ENCODE measurements at regions not wholly inside any gene's neighbourhood (a gene's known extent, or its start where the extent isn't known, plus 50 kb on each side); places are given as distances from the start of the nearest gene placed in this dataset.

DNA sequence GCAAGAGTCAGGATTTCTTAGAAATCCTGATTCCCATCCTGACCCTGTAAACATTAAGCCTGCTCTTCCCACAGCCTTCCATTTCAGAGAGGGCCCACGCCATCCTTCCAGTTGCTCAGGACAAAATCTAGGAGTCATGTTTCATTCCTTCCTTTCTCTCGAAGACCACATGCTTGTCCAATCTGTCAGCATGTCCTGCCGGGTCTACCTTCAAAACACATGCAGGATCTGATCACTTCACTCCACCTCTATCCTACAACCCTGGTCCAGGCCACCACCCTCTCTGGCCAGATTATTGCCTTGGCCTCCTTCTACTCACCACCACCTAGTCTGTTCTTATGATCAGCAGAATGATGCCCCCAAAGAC is 79.8 kb downstream of the C5orf15 start:
- TF ChIP-seq POLR2A (IDR thresholded peaks at IDR 0.05; ENCODE audit: control extremely low read depth in 1 of 2, low read depth in 2 of 2, low read length in 2 of 2) (no peak), JUN (IDR thresholded peaks at IDR 0.05; ENCODE audit: low read depth, low read length) (no peak), EGR1 (IDR thresholded peaks at IDR 0.05; ENCODE audit: borderline replicate concordance, low read depth, low read length) (no peak), EZH2 (IDR thresholded peaks at IDR 0.05; ENCODE audit: low read depth, low read length, severe bottlenecking) (no peak), CEBPB (IDR thresholded peaks at IDR 0.05; ENCODE audit: low read depth, low read length) (no peak), POLR2AphosphoS5 (IDR thresholded peaks at IDR 0.05; ENCODE audit: low read depth, low read length) (no peak)
- TF ChIP-seq, protein P1, sequence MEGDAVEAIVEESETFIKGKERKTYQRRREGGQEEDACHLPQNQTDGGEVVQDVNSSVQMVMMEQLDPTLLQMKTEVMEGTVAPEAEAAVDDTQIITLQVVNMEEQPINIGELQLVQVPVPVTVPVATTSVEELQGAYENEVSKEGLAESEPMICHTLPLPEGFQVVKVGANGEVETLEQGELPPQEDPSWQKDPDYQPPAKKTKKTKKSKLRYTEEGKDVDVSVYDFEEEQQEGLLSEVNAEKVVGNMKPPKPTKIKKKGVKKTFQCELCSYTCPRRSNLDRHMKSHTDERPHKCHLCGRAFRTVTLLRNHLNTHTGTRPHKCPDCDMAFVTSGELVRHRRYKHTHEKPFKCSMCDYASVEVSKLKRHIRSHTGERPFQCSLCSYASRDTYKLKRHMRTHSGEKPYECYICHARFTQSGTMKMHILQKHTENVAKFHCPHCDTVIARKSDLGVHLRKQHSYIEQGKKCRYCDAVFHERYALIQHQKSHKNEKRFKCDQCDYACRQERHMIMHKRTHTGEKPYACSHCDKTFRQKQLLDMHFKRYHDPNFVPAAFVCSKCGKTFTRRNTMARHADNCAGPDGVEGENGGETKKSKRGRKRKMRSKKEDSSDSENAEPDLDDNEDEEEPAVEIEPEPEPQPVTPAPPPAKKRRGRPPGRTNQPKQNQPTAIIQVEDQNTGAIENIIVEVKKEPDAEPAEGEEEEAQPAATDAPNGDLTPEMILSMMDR (IDR thresholded peaks at IDR 0.05; ENCODE audit: control extremely low read depth in 1 of 3, insufficient read depth in 1 of 3, low read depth in 1 of 3, low read length in 3 of 3) = no peak
